Heart left ventricle (tissue), 16 donors: ENCODE measurements at regions not wholly inside any gene's neighbourhood (a gene's known extent, or its start where the extent isn't known, plus 50 kb on each side); places are given as distances from the start of the nearest gene placed in this dataset.

Source experiments
- ATAC-seq, 4 donors: fragments of 200-7000 bp; cut with Tn5 transposase; one replicate each; pipeline ENCODE4 v1.9.1; 2020 to 2022; ENCODE audit warnings: moderate library complexity in 4 of 4, mild to moderate bottlenecking in 3 of 4, moderate number of reproducible peaks in 1 of 4
- DNase-seq, 5 donors: peaks; one replicate each; pipeline ENCODE4 v3.0.0-alpha.2; 2020
- H3K27ac ChIP-seq, 12 donors: fragments of 200-600 bp; sonication (generic) in 4 of 12; one replicate each; pipeline versions ENCODE4 v1.5.0 to v1.8.0; 2016 to 2022; ENCODE audit warnings: mild to moderate bottlenecking in 2 of 12
- H3K27me3 ChIP-seq, 9 donors: fragments of 200-600 bp; sonication (generic) in 2 of 9; one replicate each; pipeline versions ENCODE4 v1.5.1 to v1.8.0; 2016 to 2022; ENCODE audit warnings: mild to moderate bottlenecking in 3 of 9
- H3K36me3 ChIP-seq, 9 donors: fragments of 200-600 bp; sonication (generic) in 2 of 9; one replicate each; pipeline versions ENCODE4 v1.5.0 to v1.8.0; 2018 to 2022; ENCODE audit warnings: mild to moderate bottlenecking in 2 of 9
- H3K4me1 ChIP-seq, 12 donors: fragments of 200-600 bp; sonication (generic) in 4 of 12; one replicate each; pipeline versions ENCODE4 v1.5.0 to v1.8.0; 2016 to 2022; ENCODE audit warnings: mild to moderate bottlenecking in 3 of 12
- H3K4me3 ChIP-seq, 12 donors: fragments of 200-600 bp; sonication (generic) in 4 of 12; one replicate each; pipeline versions ENCODE4 v1.5.0 to v1.8.0; 2017 to 2022; ENCODE audit warnings: mild to moderate bottlenecking in 9 of 12, moderate library complexity in 4 of 12
- H3K9me3 ChIP-seq, 12 donors: fragments of 200-600 bp; sonication (generic) in 4 of 12; one replicate each; pipeline versions ENCODE4 v1.5.0 to v1.8.0; 2016 to 2022; ENCODE audit warnings: mild to moderate bottlenecking in 1 of 12
- POLR2A ChIP-seq, 2 donors: fragments of 450-650 bp; IDR thresholded peaks; one replicate each; pipeline ENCODE4 v1.6.1; 2017; ENCODE audit warnings: antibody characterized with exemption in 2 of 2, mild to moderate bottlenecking in 2 of 2, moderate library complexity in 2 of 2
- WGBS, 4 donors: extraction: QIAGEN DNeasy Blood & Tissue Kit in 2 of 4; methylation state at CpG; one replicate each; pipeline versions ENCODE4 v1.1.5 to v1.1.7; 2013 to 2018; 5-methylcytosine and 5-hydroxymethylcytosine counted together
- intact Hi-C, 10 donors: fragments of 100-400 bp; cut with DNase I; formaldehyde crosslinking; loops; one replicate each; pipeline versions ENCODE4 v1.11.1 to v1.14.2; 2022
- TF ChIP-seq, protein P1 (sequence below), 12 donors: fragments of 200-600 bp; sonication (generic) in 4 of 12; IDR thresholded peaks; one replicate each; pipeline versions ENCODE4 v1.5.0 to v1.8.0; 2018 to 2022; ENCODE audit warnings: antibody characterized with exemption in 12 of 12, mild to moderate bottlenecking in 5 of 12
- donor health status: ischemic (EF 13 %, LVEDD 7.1; RV severe dilation, severe dysfunction).
- donor health status: healthy with polysubstance abuse.
- donor health status: DM: no; HTN: yes; CAD: no.
- donor health status: DM: no; HTN: no; CAD: no.
- donor health status: ischemic (EF 25% LVEDD 6.9; RV normal size, moderate dysfunction).
- donor health status: ischemic (EF 25% LVEDD 5.7; RV mildly dilated, moderate dysfunction).
- donor health status: healthy.
- donor health status: DM: yes; HTN: yes; CAD: no.
- donor health status: ischemic (EF 35%, LVEDD 5.7; RV mildly dilated, moderate dysfunction).
- donor health status: nonischemic (EF 11% LVEDD 7.7; RV severe dilation, severe dysfunction).
- donor health status: DM: yes; HTN: yes; CAD: no.
- donor health status: PGD.
- donor health status: ischemic (EF 29% LVEDD 5.4; RV normal size, mild dysfunction).
- donor health status: nonischemic (EF 23%, LVEDD 6.1; RV moderate dilation, normal function).

DNA sequence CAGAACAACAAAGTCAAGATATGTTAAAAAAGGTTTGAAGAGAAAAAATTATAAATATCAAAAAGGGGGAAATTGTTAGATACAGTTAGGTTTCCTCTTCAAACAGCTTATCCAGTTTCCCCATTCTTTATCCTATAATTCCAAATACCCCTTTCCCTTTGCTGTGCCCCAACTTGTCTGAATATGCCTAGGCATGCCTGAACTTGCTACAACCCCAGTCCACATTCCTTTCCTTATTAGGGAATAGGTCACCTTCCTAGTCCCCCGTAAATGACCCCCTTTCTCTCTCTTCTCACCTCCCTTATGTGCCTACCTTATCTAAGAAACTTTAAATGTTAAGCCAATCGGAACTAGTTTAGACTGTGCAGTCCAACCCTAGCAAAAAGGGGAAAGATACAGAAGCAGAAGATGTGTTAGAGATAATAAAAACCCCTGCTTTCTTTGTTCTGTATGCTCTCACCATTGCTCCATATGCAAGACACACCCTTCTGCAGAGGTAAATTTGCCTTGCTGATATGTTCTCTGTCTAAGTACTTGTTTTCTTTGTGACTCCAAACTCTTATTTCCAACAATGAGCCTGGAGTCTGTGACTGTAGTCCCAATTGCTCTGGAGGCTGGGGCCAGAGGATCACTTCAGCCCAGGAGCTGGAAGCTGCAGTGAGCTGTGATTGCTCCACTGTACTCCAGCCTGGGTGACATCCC is 810.1 kb downstream of the PLA2G4A start:
- TF ChIP-seq, protein P1, sequence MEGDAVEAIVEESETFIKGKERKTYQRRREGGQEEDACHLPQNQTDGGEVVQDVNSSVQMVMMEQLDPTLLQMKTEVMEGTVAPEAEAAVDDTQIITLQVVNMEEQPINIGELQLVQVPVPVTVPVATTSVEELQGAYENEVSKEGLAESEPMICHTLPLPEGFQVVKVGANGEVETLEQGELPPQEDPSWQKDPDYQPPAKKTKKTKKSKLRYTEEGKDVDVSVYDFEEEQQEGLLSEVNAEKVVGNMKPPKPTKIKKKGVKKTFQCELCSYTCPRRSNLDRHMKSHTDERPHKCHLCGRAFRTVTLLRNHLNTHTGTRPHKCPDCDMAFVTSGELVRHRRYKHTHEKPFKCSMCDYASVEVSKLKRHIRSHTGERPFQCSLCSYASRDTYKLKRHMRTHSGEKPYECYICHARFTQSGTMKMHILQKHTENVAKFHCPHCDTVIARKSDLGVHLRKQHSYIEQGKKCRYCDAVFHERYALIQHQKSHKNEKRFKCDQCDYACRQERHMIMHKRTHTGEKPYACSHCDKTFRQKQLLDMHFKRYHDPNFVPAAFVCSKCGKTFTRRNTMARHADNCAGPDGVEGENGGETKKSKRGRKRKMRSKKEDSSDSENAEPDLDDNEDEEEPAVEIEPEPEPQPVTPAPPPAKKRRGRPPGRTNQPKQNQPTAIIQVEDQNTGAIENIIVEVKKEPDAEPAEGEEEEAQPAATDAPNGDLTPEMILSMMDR (IDR thresholded peaks at IDR 0.05) = no peak
- no peak for TF ChIP-seq POLR2A (IDR thresholded peaks at IDR 0.05)
- no peak overlapping the region for H3K27ac ChIP-seq
- H3K36me3 ChIP-seq = no peaks in the 10 kb centered on the region
- intact Hi-C loops = no loop called here
- 69 to 82% (median 81%) methylated on average over 2 of the region's 2 CpGs for WGBS, 4 donors
- H3K4me1 ChIP-seq = no peaks in the 10 kb centered on the region
- DNase-seq (no peak), ATAC-seq (no peak)
- H3K27me3 ChIP-seq = no peaks in the 10 kb centered on the region
- H3K9me3 ChIP-seq = peaks cover 0 to 6% (median 0%) of the 10 kb centered on the region in 12 donors
- H3K4me3 ChIP-seq = no peak overlapping the region

DNA sequence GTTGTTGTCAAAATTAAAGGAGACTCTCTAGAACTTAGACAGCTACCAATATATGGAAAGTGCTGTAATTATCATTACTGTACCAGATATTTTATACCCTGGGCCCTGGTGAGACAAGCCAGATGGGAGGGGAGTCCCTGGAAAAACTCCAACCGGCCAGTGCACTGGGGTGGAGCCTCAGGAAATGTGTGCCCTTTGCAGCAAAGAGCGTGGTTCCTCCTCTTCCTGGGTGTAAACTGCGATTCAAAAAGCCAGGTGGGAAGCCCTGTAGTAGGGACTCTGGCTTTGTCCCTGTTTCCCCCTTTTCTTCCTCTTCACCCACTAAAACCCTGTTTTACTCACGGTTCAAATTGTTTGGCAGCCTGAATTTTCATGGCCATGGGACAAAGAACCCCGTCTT is 812.3 kb downstream of the PLA2G4A start:
- Histone ChIP-seq H3K9me3 (peaks cover 0 to 6% (median 0%) of the 10 kb centered on the region in 12 donors), H3K36me3 (no peaks in the 10 kb centered on the region), H3K4me1 (no peaks in the 10 kb centered on the region), H3K27me3 (no peaks in the 10 kb centered on the region), H3K27ac (no peak overlapping the region), H3K4me3 (no peak overlapping the region)
- DNase-seq (no peak), ATAC-seq (no peak)
- intact Hi-C loops = no loop called here
- TF ChIP-seq, protein P1 (IDR thresholded peaks at IDR 0.05) = no peak
- no peak for TF ChIP-seq POLR2A (IDR thresholded peaks at IDR 0.05)
- 83 to 91% (median 87%) methylated on average over 5 of the region's 5 CpGs for WGBS, 4 donors

DNA sequence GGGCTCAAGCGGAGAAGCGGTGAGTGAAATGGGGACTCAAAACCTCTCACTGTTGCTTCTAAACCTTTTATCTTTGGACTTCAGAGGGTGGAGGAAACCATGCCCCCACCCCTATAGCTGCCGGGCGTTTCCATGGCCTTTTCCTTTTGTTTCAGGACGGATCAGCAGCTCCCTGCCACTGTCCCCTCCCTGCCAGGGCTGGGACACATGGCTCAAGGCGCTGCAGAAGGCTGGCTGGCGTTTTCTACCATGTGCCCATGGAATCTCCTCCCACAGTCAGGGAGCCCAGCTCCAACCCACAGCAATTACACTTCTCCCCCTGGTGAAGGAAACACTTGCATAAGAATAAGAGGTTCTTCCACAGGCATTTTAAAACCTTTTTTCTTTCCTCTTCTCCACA is 812.7 kb downstream of the PLA2G4A start:
- Histone ChIP-seq H3K4me1 (no peaks in the 10 kb centered on the region), H3K4me3 (no peak overlapping the region), H3K36me3 (no peaks in the 10 kb centered on the region), H3K27me3 (no peaks in the 10 kb centered on the region), H3K27ac (no peak overlapping the region), H3K9me3 (peaks cover 0 to 6% (median 0%) of the 10 kb centered on the region in 12 donors)
- TF ChIP-seq POLR2A (IDR thresholded peaks at IDR 0.05) = no peak
- TF ChIP-seq, protein P1 (IDR thresholded peaks at IDR 0.05) = no peak
- ATAC-seq (no peak), DNase-seq (no peak)
- 83 to 92% (median 86%) methylated on average over 7 of the region's 7 CpGs for WGBS, 4 donors
- intact Hi-C loops = no loop called here

DNA sequence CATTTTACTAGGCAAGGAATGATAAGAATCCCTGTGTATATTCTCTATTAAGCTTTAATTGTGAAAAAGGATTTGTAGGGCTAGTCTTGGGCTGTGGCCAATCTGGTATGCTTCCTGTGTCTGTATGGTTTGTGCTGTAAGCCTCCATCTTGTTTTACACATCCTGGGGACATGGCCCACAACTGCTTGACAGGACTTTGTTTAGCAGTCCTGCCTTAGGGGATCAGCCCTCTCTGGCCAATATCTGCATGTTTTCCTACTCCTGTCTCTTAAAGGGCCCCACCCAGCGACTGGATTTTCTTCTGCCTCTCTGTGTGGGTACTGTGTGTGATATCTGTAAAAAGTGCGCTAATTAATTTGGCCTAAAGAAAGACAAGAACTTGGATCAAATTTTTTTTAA is 813.2 kb downstream of the PLA2G4A start:
- Histone ChIP-seq H3K36me3 (no peaks in the 10 kb centered on the region), H3K4me3 (no peak overlapping the region), H3K4me1 (no peaks in the 10 kb centered on the region), H3K27me3 (no peaks in the 10 kb centered on the region), H3K9me3 (peaks cover 0 to 6% (median 0%) of the 10 kb centered on the region in 12 donors), H3K27ac (no peak overlapping the region)
- no peak for DNase-seq
- 79 to 93% (median 85%) methylated on average over 2 of the region's 2 CpGs for WGBS, 4 donors
- no peak for TF ChIP-seq POLR2A (IDR thresholded peaks at IDR 0.05)
- TF ChIP-seq, protein P1 (IDR thresholded peaks at IDR 0.05) = no peak
- intact Hi-C loops = no loop called here
- no peak for ATAC-seq
